HCT116 (cell line): ENCODE measurements at regions not wholly inside any gene's neighbourhood (a gene's known extent, or its start where the extent isn't known, plus 50 kb on each side); places are given as distances from the start of the nearest gene placed in this dataset.

ENCODE experiments used
- ATAC-seq: fragments of 200-7000 bp; cut with Tn5 transposase; 2 replicates; pipeline ENCODE4 v1.9.1; 2020; ENCODE audit warnings: mild to moderate bottlenecking, moderate library complexity
- BruUV-seq: library from RNA; stranded (reverse); fragments of 400-500 nt; replicated peaks from 2 replicates; lab custom pipeline; 2021; lab: Mats Ljungman, UMichigan
- CTCF ChIA-PET: fragments of 300-600 bp; sonication (Branson Sonifier 250); formaldehyde crosslinking; loops from one replicate; lab custom pipeline; 2021; ENCODE audit warnings: antibody characterized with exemption; lab: Charles Lee
- POLR2A ChIA-PET: fragments of 300-600, 350-600 bp; sonication (Branson Sonifier 250); formaldehyde crosslinking; loops from one replicate; lab custom pipeline; 2021; ENCODE audit warnings: antibody characterized with exemption; lab: Charles Lee
- RAD21 ChIA-PET, 2 experiments: fragments of 300-600 bp; sonication (Branson Sonifier 250); formaldehyde crosslinking; loops; one replicate each; lab custom pipeline; 2023; ENCODE audit warnings: low total read pairs in 2 of 2; ENCODE audit not compliant: uncharacterized antibody in 2 of 2, unreplicated experiment in 2 of 2, low non-redundant PET in 1 of 2; lab: Charles Lee
- DNase-seq: peaks from one replicate; pipeline ENCODE4 v3.0.0-alpha.2; 2010; ENCODE audit warnings: low read depth, low spot score
- H2AFZ ChIP-seq: fragments of 200-600 bp; shearing (Covaris generic), sonication (generic); 2 replicates; pipeline ENCODE4 v1.6.1; 2017; ENCODE audit warnings: low read depth, mixed run types, mixed read lengths, antibody characterized with exemption, low read length; ENCODE audit not compliant: poor library complexity, severe bottlenecking
- H3K27ac ChIP-seq: 2 replicates; pipeline ENCODE4 v1.5.1; 2012; ENCODE audit warnings: low read depth, low read length
- H3K27me3 ChIP-seq: fragments of 200-600 bp; sonication (generic); 2 replicates; pipeline ENCODE4 v1.6.1; 2016; ENCODE audit warnings: mixed run types, low read length, mixed read lengths; ENCODE audit not compliant: insufficient read depth
- H3K36me3 ChIP-seq, 2 experiments: fragments of 200-500 bp in 1 of 2; fragments of 200-600 bp in 1 of 2; sonication (Bioruptor generic) in 1 of 2; sonication (generic) in 1 of 2; 2 replicates each; pipeline versions ENCODE4 v1.5.1 to v1.6.1; 2014 to 2016; ENCODE audit warnings: low read length in 2 of 2, inconsistent platforms in 1 of 2, mixed read lengths in 1 of 2, mixed run types in 1 of 2; ENCODE audit not compliant: insufficient read depth in 2 of 2, control insufficient read depth in 1 of 2
- H3K4me1 ChIP-seq, 2 experiments: fragments of 200-600 bp in 1 of 2; sonication (generic) in 1 of 2; 2 replicates each; pipeline versions ENCODE4 v1.5.1 to v1.6.1; 2012 to 2017; ENCODE audit warnings: low read length in 2 of 2, inconsistent platforms in 1 of 2, mild to moderate bottlenecking in 1 of 2, mixed read lengths in 1 of 2, mixed run types in 1 of 2, moderate library complexity in 1 of 2; ENCODE audit not compliant: insufficient read depth in 2 of 2, control insufficient read depth in 1 of 2
- H3K4me2 ChIP-seq: fragments of 200-600 bp; sonication (generic); 2 replicates; pipeline ENCODE4 v1.6.1; 2017; ENCODE audit warnings: mixed run types, low read length, mixed read lengths
- H3K4me3 ChIP-seq, 2 experiments: fragments of 200-600 bp in 1 of 2; sonication (generic) in 1 of 2; replicated peaks in 1 of 2; 2 replicates each; pipeline ENCODE4 v1.5.1; 2011 to 2016; ENCODE audit warnings: low read length in 2 of 2, control low read depth in 1 of 2, low read depth in 1 of 2, mild to moderate bottlenecking in 1 of 2, mixed read lengths in 1 of 2, mixed run types in 1 of 2
- H3K79me2 ChIP-seq: fragments of 200-600 bp; sonication (generic); 2 replicates; pipeline ENCODE4 v1.6.1; 2017; ENCODE audit warnings: mild to moderate bottlenecking, mixed run types, low read length, moderate library complexity, mixed read lengths; ENCODE audit not compliant: insufficient read depth
- H3K9ac ChIP-seq: fragments of 200-600 bp; sonication (generic); 2 replicates; pipeline ENCODE4 v1.6.1; 2016; ENCODE audit warnings: low read length, mixed read lengths
- H3K9me2 ChIP-seq: fragments of 200-600 bp; sonication (generic), shearing (Covaris generic); 2 replicates; pipeline ENCODE4 v1.6.1; 2017; ENCODE audit warnings: mixed run types, mild to moderate bottlenecking, moderate library complexity; ENCODE audit not compliant: insufficient read depth
- H3K9me3 ChIP-seq, 2 experiments: fragments of 200-500 bp in 1 of 2; fragments of 200-600 bp in 1 of 2; sonication (Bioruptor generic) in 1 of 2; sonication (generic) in 1 of 2; 2 replicates each; pipeline ENCODE4 v1.6.1; 2014 to 2017; ENCODE audit warnings: low read length in 2 of 2, mixed read lengths in 2 of 2, inconsistent platforms in 1 of 2, low read depth in 1 of 2, mild to moderate bottlenecking in 1 of 2, mixed run types in 1 of 2, moderate library complexity in 1 of 2; ENCODE audit not compliant: control insufficient read depth in 1 of 2, insufficient read depth in 1 of 2
- H4K20me1 ChIP-seq: fragments of 200-600 bp; sonication (generic), shearing (Covaris generic); 2 replicates; pipeline ENCODE4 v1.6.1; 2017; ENCODE audit warnings: mixed run types, mild to moderate bottlenecking, moderate library complexity; ENCODE audit not compliant: insufficient read depth
- EGR1 ChIP-seq: IDR thresholded peaks from 2 replicates; pipeline ENCODE4 v1.6.1; 2012; ENCODE audit warnings: low read depth
- FOSL1 ChIP-seq: IDR thresholded peaks from 2 replicates; pipeline ENCODE4 v1.6.1; 2012; ENCODE audit warnings: low read depth
- SIN3A ChIP-seq: IDR thresholded peaks from 2 replicates; pipeline ENCODE4 v1.6.1; 2012; ENCODE audit warnings: low read depth
- SRF ChIP-seq: IDR thresholded peaks from 2 replicates; pipeline ENCODE4 v1.6.1; 2012; ENCODE audit warnings: low read depth
- TCF7L2 ChIP-seq: IDR thresholded peaks from 2 replicates; pipeline ENCODE4 v1.7.0; 2011; ENCODE audit warnings: borderline replicate concordance, inconsistent platforms; ENCODE audit not compliant: insufficient read depth, insufficient read length; ENCODE audit errors: extremely low read depth
- intact Hi-C: fragments of 100-400 bp; cut with micrococcal nuclease; formaldehyde crosslinking; loops from 2 replicates; pipeline ENCODE4 v1.10.0; 2022
- TF ChIP-seq, protein P1 (sequence below): IDR thresholded peaks from 2 replicates; pipeline ENCODE4 v1.6.1; 2012; ENCODE audit warnings: low read depth

DNA sequence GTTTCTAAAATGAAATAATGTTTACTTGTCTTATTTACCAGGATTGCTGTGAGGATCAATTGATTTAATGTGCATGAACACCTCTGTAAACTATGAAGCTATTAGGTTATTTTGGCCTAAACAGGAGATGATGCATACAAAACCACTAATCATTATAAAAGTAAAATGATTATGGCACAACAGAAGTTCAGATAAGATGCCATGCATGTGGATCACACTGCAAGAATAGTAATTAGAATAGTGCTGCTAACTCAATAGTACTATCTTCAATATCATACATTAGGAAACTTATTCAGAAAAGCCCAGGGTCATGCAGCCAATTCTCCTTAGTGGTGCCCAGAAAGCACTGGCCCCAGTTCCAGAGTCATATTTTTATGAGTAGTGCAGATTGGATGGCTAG is 66.9 kb downstream of the TMEM100 start:
- POLR2A ChIA-PET: no interaction called here
- no peaks in the 10 kb centered on the region for H3K9me3 ChIP-seq
- H3K9me2 ChIP-seq: no peaks in the 10 kb centered on the region
- no peak overlapping the region for H3K27ac ChIP-seq
- no peaks in the 10 kb centered on the region for H4K20me1 ChIP-seq
- H3K79me2 ChIP-seq: no peaks in the 10 kb centered on the region
- no peak for ATAC-seq
- BruUV-seq: no TSS peak
- no peak for DNase-seq
- H2AFZ ChIP-seq: no peak overlapping the region
- no peak overlapping the region for H3K4me2 ChIP-seq
- no peaks in the 10 kb centered on the region for H3K4me1 ChIP-seq
- CTCF ChIA-PET: no interaction called here
- no peaks in the 10 kb centered on the region for H3K36me3 ChIP-seq
- intact Hi-C loops: no loop called here
- no peak overlapping the region for H3K4me3 ChIP-seq
- no peak overlapping the region for H3K9ac ChIP-seq
- peaks cover 70% of the 10 kb centered on the region for H3K27me3 ChIP-seq
- RAD21 ChIA-PET: no interaction called here
- no peak for TF ChIP-seq FOSL1

DNA sequence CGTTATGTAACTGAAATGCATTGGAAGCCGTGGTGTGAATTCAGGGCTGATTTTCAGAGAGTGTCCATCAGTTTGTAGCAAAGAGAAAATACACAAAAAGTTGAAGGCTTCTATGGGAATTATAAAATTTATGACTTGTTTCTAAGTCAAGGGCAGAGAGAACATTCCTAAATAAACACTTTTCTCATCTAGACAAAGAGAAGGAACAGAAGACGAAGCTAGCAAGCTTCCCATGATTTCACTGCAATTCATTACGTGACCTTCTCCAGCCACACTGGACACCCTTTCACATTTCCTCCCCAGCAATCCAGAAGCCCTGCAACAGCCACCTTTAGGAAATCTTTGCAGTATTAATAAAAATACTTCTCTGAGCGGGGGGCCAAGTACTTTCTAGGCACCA is 67.8 kb downstream of the TMEM100 start:
- no peaks in the 10 kb centered on the region for H3K79me2 ChIP-seq
- TF ChIP-seq TCF7L2 (no peak), EGR1 (no peak), SIN3A (no peak), SRF (no peak)
- TF ChIP-seq, protein P1, sequence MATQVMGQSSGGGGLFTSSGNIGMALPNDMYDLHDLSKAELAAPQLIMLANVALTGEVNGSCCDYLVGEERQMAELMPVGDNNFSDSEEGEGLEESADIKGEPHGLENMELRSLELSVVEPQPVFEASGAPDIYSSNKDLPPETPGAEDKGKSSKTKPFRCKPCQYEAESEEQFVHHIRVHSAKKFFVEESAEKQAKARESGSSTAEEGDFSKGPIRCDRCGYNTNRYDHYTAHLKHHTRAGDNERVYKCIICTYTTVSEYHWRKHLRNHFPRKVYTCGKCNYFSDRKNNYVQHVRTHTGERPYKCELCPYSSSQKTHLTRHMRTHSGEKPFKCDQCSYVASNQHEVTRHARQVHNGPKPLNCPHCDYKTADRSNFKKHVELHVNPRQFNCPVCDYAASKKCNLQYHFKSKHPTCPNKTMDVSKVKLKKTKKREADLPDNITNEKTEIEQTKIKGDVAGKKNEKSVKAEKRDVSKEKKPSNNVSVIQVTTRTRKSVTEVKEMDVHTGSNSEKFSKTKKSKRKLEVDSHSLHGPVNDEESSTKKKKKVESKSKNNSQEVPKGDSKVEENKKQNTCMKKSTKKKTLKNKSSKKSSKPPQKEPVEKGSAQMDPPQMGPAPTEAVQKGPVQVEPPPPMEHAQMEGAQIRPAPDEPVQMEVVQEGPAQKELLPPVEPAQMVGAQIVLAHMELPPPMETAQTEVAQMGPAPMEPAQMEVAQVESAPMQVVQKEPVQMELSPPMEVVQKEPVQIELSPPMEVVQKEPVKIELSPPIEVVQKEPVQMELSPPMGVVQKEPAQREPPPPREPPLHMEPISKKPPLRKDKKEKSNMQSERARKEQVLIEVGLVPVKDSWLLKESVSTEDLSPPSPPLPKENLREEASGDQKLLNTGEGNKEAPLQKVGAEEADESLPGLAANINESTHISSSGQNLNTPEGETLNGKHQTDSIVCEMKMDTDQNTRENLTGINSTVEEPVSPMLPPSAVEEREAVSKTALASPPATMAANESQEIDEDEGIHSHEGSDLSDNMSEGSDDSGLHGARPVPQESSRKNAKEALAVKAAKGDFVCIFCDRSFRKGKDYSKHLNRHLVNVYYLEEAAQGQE: no peak
- H3K9me3 ChIP-seq: no peaks in the 10 kb centered on the region
- no peaks in the 10 kb centered on the region for H3K4me1 ChIP-seq
- BruUV-seq: no TSS peak
- no peaks in the 10 kb centered on the region for H3K9me2 ChIP-seq
- intact Hi-C loops: no loop called here
- ChIA-PET RAD21 (no interaction called here), POLR2A (no interaction called here), CTCF (no interaction called here)
- no peak overlapping the region for H3K4me3 ChIP-seq
- H3K36me3 ChIP-seq: no peaks in the 10 kb centered on the region
- DNase-seq (no peak), ATAC-seq (no peak)
- no peaks in the 10 kb centered on the region for H4K20me1 ChIP-seq
- H3K27ac ChIP-seq: no peak overlapping the region
- H2AFZ ChIP-seq: no peak overlapping the region
- H3K27me3 ChIP-seq: peaks cover 70% of the 10 kb centered on the region
- H3K4me2 ChIP-seq: no peak overlapping the region
- H3K9ac ChIP-seq: no peak overlapping the region
